Thyroid gland (tissue), 4 donors: ENCODE measurements at regions not wholly inside any gene's neighbourhood (a gene's known extent, or its start where the extent isn't known, plus 50 kb on each side); places are given as distances from the start of the nearest gene placed in this dataset.

Experiments used
- POLR2A ChIP-seq, 2 donors: fragments of 450-650 bp; IDR thresholded peaks; one replicate each; pipeline ENCODE4 v1.6.1; 2017; ENCODE audit warnings: antibody characterized with exemption in 2 of 2, mild to moderate bottlenecking in 2 of 2, moderate library complexity in 1 of 2
- TF ChIP-seq, protein P1 (sequence below), 6 experiments: fragments of 200-600 bp in 3 of 6; fragments of 450-650 bp in 3 of 6; sonication (generic) in 3 of 6; IDR thresholded peaks; one replicate each; pipeline ENCODE4 v1.5.1; 2016 to 2019; ENCODE audit warnings: antibody characterized with exemption in 6 of 6, mild to moderate bottlenecking in 2 of 6, inconsistent platforms in 1 of 6, moderate library complexity in 1 of 6

DNA sequence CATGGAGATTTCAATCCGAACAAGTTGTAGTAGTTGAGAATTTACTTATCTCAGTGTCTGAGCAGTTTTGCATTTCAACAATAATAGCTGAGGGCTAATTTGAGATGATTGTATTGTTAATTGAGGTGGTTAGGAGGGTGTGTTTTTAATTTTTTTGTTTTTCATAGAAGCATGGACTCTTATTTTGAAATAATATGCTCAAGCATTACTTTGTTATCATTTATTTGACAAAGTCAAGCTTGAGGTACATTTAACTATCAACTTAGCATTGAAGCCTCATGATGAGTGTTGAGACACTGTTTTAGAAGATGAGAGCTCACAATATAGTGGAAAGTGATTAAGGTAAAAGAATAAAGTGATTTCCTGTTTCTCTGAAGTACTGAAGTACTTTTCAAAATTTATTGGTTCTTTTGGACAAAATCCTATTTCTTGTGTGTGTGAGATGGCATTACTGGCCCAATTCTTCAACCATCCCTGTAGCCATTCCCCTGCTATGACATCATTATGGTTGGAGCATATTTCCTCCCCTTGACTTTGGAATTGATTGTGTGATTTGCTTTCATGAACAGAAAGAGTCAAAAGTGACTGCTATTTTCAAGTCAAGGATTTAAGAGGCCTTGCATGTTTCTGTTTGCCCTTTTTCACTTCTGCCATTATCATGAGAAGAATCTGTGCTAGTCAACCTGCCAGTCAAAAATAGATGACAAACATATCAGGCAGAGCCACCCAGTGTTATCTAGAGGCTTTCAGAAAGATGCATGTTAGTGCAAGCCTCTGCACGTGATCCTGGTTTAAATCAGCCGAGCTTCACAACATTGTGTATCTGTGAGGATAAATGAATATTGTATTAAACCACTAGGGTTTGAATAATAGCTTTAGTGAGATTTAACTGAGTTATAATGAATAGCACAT lies 1112.3 kb upstream of the CITED2 start:
- TF ChIP-seq, protein P1, sequence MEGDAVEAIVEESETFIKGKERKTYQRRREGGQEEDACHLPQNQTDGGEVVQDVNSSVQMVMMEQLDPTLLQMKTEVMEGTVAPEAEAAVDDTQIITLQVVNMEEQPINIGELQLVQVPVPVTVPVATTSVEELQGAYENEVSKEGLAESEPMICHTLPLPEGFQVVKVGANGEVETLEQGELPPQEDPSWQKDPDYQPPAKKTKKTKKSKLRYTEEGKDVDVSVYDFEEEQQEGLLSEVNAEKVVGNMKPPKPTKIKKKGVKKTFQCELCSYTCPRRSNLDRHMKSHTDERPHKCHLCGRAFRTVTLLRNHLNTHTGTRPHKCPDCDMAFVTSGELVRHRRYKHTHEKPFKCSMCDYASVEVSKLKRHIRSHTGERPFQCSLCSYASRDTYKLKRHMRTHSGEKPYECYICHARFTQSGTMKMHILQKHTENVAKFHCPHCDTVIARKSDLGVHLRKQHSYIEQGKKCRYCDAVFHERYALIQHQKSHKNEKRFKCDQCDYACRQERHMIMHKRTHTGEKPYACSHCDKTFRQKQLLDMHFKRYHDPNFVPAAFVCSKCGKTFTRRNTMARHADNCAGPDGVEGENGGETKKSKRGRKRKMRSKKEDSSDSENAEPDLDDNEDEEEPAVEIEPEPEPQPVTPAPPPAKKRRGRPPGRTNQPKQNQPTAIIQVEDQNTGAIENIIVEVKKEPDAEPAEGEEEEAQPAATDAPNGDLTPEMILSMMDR (IDR thresholded peaks at IDR 0.05), result no peak
- no peak for TF ChIP-seq POLR2A (IDR thresholded peaks at IDR 0.05)
